ENCODE measurements at regions not wholly inside any gene's neighbourhood (a gene's known extent, or its start where the extent isn't known, plus 50 kb on each side); places are given as distances from the start of the nearest gene placed in this dataset.

DNA sequence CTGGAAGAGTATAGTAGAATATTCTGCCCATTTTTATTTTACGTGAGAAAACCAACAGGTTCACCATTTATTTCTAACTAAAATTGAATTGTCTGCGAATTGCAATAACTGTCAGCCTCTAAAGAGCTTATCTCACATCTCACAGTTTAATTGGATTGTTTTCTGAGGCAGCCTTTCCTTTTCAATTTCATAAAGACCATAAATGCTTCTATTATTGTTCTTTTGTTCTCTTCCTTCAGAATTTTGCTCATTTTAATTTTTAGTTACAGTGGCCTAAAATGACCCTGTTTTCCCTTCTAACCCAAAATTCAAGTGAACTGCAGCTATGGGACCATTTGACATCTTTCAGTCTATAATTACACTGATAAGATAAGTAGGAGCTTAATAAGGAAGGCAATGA lies 147.6 kb downstream of the KLHL28 start:
- Histone ChIP-seq H3K4me3 (ENCODE audit: low read length) (no peak overlapping the region), H3K36me3 (replicated peaks; ENCODE audit: insufficient read depth, low read length) (no peaks in the 10 kb centered on the region), H3K79me2 (ENCODE audit: low read length) (no peaks in the 10 kb centered on the region), H2AFZ (ENCODE audit: low read length) (no peak overlapping the region), H3K4me2 (ENCODE audit: low read depth, low read length) (no peak overlapping the region), H3K9ac (ENCODE audit: low read length) (no peak overlapping the region), H3K27ac (ENCODE audit: low read length) (no peak overlapping the region), H3K4me1 (ENCODE audit: low read length) (no peaks in the 10 kb centered on the region), H3F3A (ENCODE audit: insufficient read depth, low read length) (no peaks in the 10 kb centered on the region), H3K9me2 (replicated peaks; ENCODE audit: insufficient read depth, low read length) (no peaks in the 10 kb centered on the region), H3K9me3 (replicated peaks; ENCODE audit: insufficient read depth, low read length) (no peaks in the 10 kb centered on the region), H4K20me1 (ENCODE audit: insufficient read depth, low read length) (no peaks in the 10 kb centered on the region), H3K27me3 (replicated peaks; ENCODE audit: insufficient read depth, low read length) (no peaks in the 10 kb centered on the region)
- no peak for TF ChIP-seq EZH2 (optimal IDR thresholded peaks at IDR 0.05; ENCODE audit: low read depth, low read length)
- no peak for TF ChIP-seq EZH2phosphoT487 (IDR thresholded peaks at IDR 0.05; ENCODE audit: low read length)
- TF ChIP-seq, protein P1, sequence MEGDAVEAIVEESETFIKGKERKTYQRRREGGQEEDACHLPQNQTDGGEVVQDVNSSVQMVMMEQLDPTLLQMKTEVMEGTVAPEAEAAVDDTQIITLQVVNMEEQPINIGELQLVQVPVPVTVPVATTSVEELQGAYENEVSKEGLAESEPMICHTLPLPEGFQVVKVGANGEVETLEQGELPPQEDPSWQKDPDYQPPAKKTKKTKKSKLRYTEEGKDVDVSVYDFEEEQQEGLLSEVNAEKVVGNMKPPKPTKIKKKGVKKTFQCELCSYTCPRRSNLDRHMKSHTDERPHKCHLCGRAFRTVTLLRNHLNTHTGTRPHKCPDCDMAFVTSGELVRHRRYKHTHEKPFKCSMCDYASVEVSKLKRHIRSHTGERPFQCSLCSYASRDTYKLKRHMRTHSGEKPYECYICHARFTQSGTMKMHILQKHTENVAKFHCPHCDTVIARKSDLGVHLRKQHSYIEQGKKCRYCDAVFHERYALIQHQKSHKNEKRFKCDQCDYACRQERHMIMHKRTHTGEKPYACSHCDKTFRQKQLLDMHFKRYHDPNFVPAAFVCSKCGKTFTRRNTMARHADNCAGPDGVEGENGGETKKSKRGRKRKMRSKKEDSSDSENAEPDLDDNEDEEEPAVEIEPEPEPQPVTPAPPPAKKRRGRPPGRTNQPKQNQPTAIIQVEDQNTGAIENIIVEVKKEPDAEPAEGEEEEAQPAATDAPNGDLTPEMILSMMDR (IDR thresholded peaks at IDR 0.05; ENCODE audit: low read length) = no peak
- no peak for DNase-seq

DNA sequence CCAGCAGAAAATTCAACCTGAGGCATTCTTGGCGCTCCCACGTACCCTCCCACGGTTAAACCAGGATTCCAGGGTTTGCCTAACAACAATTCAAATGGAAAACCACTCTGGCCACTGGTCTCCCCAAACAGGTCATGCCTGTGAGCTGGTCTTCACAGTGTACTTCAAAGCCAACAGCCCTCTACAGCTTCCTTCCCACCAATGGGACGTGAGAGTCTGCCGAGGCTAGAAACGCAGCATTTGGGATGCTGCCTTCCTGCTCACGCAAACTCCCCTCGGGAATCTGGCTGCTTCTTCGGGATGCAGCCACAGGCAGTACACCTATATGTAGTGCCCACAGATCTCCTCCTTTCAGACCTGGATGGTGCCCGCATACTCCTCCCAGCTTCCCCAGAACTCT lies 149.1 kb downstream of the KLHL28 start:
- Histone ChIP-seq H3F3A (ENCODE audit: insufficient read depth, low read length) (no peaks in the 10 kb centered on the region), H3K9me3 (replicated peaks; ENCODE audit: insufficient read depth, low read length) (no peaks in the 10 kb centered on the region), H3K9ac (ENCODE audit: low read length) (no peak overlapping the region), H3K9me2 (replicated peaks; ENCODE audit: insufficient read depth, low read length) (no peaks in the 10 kb centered on the region), H4K20me1 (ENCODE audit: insufficient read depth, low read length) (no peaks in the 10 kb centered on the region), H2AFZ (ENCODE audit: low read length) (no peak overlapping the region), H3K79me2 (ENCODE audit: low read length) (no peaks in the 10 kb centered on the region), H3K4me2 (ENCODE audit: low read depth, low read length) (no peak overlapping the region), H3K27ac (ENCODE audit: low read length) (no peak overlapping the region), H3K4me1 (ENCODE audit: low read length) (no peaks in the 10 kb centered on the region), H3K36me3 (replicated peaks; ENCODE audit: insufficient read depth, low read length) (no peaks in the 10 kb centered on the region), H3K27me3 (replicated peaks; ENCODE audit: insufficient read depth, low read length) (no peaks in the 10 kb centered on the region), H3K4me3 (ENCODE audit: low read length) (no peak overlapping the region)
- DNase-seq = no peak
- TF ChIP-seq EZH2 (optimal IDR thresholded peaks at IDR 0.05; ENCODE audit: low read depth, low read length) = no peak
- TF ChIP-seq, protein P1 (IDR thresholded peaks at IDR 0.05; ENCODE audit: low read length) = no peak

DNA sequence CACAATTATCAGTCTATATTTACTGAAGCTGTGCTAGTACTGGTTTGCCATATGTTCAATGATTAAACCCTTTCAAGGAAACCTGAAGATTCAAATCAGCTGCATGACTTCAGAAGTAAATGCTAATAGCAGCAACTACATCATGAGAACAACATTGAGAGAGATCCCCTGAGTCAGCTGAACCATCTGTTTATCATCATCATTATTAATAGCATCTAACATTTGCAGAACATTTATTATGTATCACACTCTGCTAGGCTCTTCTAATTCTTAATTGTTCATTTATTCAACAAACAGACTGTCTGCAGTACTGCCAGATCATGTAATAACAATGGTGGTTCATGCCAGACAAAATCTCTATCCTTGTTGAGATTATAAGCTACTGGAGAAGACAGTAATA lies 157.4 kb downstream of the KLHL28 start:
- TF ChIP-seq, protein P1 (IDR thresholded peaks at IDR 0.05; ENCODE audit: low read length) = no peak
- no peak for TF ChIP-seq EZH2phosphoT487 (IDR thresholded peaks at IDR 0.05; ENCODE audit: low read length)
- TF ChIP-seq EZH2 (optimal IDR thresholded peaks at IDR 0.05; ENCODE audit: low read depth, low read length) = no peak
- no peaks in the 10 kb centered on the region for H3K79me2 ChIP-seq (ENCODE audit: low read length)
- no peak for DNase-seq
- H3K4me3 ChIP-seq (ENCODE audit: low read length) = no peak overlapping the region
- H3K9ac ChIP-seq (ENCODE audit: low read length) = no peak overlapping the region
- H3K4me2 ChIP-seq (ENCODE audit: low read depth, low read length) = no peak overlapping the region
- H3K27ac ChIP-seq (ENCODE audit: low read length) = no peak overlapping the region
- no peak overlapping the region for H2AFZ ChIP-seq (ENCODE audit: low read length)
- H3K9me3 ChIP-seq (replicated peaks; ENCODE audit: insufficient read depth, low read length) = no peaks in the 10 kb centered on the region
- no peaks in the 10 kb centered on the region for H3K36me3 ChIP-seq (replicated peaks; ENCODE audit: insufficient read depth, low read length)
- H3K27me3 ChIP-seq (replicated peaks; ENCODE audit: insufficient read depth, low read length) = no peaks in the 10 kb centered on the region
- no peaks in the 10 kb centered on the region for H3K9me2 ChIP-seq (replicated peaks; ENCODE audit: insufficient read depth, low read length)
- no peaks in the 10 kb centered on the region for H4K20me1 ChIP-seq (ENCODE audit: insufficient read depth, low read length)
- H3F3A ChIP-seq (ENCODE audit: insufficient read depth, low read length) = no peaks in the 10 kb centered on the region
- no peaks in the 10 kb centered on the region for H3K4me1 ChIP-seq (ENCODE audit: low read length)

Measured in MM.1S (cell line).